Right atrium auricular region (tissue), 2 donors: ENCODE measurements at regions not wholly inside any gene's neighbourhood (a gene's known extent, or its start where the extent isn't known, plus 50 kb on each side); places are given as distances from the start of the nearest gene placed in this dataset.

ENCODE experiments used
- DNase-seq: peaks from one replicate; pipeline ENCODE4 v3.0.0-alpha.2; 2019; ENCODE audit warnings: low spot score
- H3K27ac ChIP-seq, 2 donors: fragments of 200-600 bp; sonication (generic); 1 replicate in 1 of 2; 2 replicates in 1 of 2; pipeline ENCODE4 v1.5.1; 2016 to 2019
- H3K27me3 ChIP-seq, 2 donors: fragments of 200-600 bp; sonication (generic); one replicate each; pipeline versions ENCODE4 v1.5.1 to v1.6.0; 2017 to 2019
- H3K36me3 ChIP-seq: fragments of 200-600 bp; sonication (generic); one replicate; pipeline ENCODE4 v1.5.1; 2016
- H3K4me1 ChIP-seq, 2 donors: fragments of 200-600 bp; sonication (generic); one replicate each; pipeline versions ENCODE4 v1.5.1 to v1.6.0; 2017 to 2019
- H3K4me3 ChIP-seq, 2 donors: fragments of 200-600 bp; sonication (generic); 1 replicate in 1 of 2; 2 replicates in 1 of 2; pipeline ENCODE4 v1.5.1; 2017 to 2019; ENCODE audit warnings: mild to moderate bottlenecking in 1 of 2, moderate library complexity in 1 of 2
- H3K9me3 ChIP-seq, 2 donors: fragments of 200-600 bp; sonication (generic); one replicate each; pipeline ENCODE4 v1.5.1; 2019
- TF ChIP-seq, protein P1 (sequence below), 2 donors: fragments of 200-600 bp; sonication (generic); IDR thresholded peaks; one replicate each; pipeline ENCODE4 v1.5.1; 2019; ENCODE audit warnings: antibody characterized with exemption in 2 of 2

DNA sequence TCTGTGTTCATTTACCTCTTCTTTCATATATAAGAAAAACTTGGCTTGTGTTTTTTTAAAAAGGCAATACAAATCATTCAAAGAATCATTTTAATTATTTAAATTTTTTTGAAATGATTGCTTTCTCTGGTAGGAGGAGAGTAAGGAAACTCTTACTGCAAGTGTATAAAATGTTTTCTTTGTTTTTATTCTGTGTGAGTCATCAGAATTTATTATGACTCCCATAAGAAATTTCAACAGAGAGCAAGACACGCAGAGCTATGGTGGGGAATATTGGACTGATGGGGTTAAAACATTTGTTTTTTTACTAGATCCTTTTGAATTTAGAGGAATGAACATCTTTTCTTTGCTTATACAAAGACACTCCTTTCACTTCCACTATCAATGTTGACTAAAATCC, 119.1 kb upstream of the ATXN7L3B start:
- DNase-seq = no peak
- no peaks in the 10 kb centered on the region for H3K9me3 ChIP-seq
- H3K4me1 ChIP-seq = no peaks in the 10 kb centered on the region
- H3K27me3 ChIP-seq = no peaks in the 10 kb centered on the region
- H3K4me3 ChIP-seq = no peak overlapping the region
- H3K27ac ChIP-seq = no peak overlapping the region
- TF ChIP-seq, protein P1, sequence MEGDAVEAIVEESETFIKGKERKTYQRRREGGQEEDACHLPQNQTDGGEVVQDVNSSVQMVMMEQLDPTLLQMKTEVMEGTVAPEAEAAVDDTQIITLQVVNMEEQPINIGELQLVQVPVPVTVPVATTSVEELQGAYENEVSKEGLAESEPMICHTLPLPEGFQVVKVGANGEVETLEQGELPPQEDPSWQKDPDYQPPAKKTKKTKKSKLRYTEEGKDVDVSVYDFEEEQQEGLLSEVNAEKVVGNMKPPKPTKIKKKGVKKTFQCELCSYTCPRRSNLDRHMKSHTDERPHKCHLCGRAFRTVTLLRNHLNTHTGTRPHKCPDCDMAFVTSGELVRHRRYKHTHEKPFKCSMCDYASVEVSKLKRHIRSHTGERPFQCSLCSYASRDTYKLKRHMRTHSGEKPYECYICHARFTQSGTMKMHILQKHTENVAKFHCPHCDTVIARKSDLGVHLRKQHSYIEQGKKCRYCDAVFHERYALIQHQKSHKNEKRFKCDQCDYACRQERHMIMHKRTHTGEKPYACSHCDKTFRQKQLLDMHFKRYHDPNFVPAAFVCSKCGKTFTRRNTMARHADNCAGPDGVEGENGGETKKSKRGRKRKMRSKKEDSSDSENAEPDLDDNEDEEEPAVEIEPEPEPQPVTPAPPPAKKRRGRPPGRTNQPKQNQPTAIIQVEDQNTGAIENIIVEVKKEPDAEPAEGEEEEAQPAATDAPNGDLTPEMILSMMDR (IDR thresholded peaks at IDR 0.05) = no peak
- no peaks in the 10 kb centered on the region for H3K36me3 ChIP-seq

DNA sequence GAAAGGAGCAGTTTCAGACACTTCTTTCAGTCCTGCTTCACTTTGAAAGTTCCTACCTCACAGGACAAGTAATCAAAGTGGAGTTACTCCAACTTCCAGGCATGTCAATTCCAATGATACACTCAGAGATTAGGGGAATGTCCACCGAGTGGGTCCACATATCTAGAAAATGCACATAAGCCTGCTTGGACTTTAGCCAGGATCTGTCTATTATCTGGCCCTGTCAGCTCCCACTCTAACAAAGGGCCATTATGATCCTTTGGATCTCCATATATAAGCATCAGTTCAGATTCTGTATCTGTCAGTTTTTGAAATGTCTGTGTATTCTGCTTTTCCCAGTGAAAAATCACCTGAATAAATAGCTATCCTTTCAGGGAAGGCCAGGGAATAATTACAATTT, 112.9 kb upstream of the ATXN7L3B start:
- Histone ChIP-seq H3K4me3 (no peak overlapping the region), H3K36me3 (no peaks in the 10 kb centered on the region), H3K9me3 (no peaks in the 10 kb centered on the region), H3K27me3 (no peaks in the 10 kb centered on the region), H3K27ac (no peak overlapping the region), H3K4me1 (no peaks in the 10 kb centered on the region)
- no peak for DNase-seq
- TF ChIP-seq, protein P1 (IDR thresholded peaks at IDR 0.05) = no peak

DNA sequence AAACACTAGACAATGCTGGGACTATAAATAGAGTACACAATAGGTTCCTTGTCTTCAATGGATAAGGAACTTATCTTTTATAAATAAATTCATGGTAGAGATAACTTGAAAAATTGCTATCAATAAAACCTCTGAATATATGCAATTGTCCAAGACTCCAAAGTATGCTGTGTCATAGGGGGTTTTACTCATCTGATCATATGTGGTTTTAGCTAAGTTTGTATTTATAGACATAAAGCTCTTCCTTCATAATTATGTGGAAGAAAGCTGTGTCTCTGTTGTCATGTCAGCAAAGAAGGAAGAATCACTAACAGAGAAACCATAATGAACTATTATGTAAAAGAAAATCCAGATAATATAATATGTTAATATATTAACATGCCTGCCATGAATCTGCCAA, 111.5 kb upstream of the ATXN7L3B start:
- no peaks in the 10 kb centered on the region for H3K9me3 ChIP-seq
- TF ChIP-seq, protein P1 (IDR thresholded peaks at IDR 0.05) = no peak
- no peak for DNase-seq
- H3K4me3 ChIP-seq = no peak overlapping the region
- no peak overlapping the region for H3K27ac ChIP-seq
- no peaks in the 10 kb centered on the region for H3K36me3 ChIP-seq
- no peaks in the 10 kb centered on the region for H3K4me1 ChIP-seq
- H3K27me3 ChIP-seq = no peaks in the 10 kb centered on the region

DNA sequence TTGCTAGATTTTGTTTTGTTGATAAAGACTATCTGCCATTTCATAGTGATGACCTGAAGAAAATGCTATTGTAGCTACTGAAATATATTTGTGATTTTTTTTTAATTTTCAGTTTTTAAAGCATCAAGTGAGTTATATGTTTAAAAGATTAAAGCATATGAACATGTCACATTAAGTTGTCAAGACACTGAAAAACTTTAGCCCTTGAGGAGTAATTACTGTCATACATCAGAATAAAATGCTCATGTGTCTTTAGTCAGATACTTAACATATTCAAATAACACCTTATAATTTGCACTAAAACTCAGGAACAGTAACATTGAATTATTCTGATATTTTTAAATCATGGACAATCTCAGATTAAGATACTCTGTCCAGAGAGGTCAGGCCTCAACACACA, 108.1 kb upstream of the ATXN7L3B start:
- H3K4me1 ChIP-seq = no peaks in the 10 kb centered on the region
- no peak overlapping the region for H3K4me3 ChIP-seq
- no peak overlapping the region for H3K27ac ChIP-seq
- TF ChIP-seq, protein P1 (IDR thresholded peaks at IDR 0.05) = no peak
- no peaks in the 10 kb centered on the region for H3K9me3 ChIP-seq
- DNase-seq = no peak
- no peaks in the 10 kb centered on the region for H3K36me3 ChIP-seq
- no peaks in the 10 kb centered on the region for H3K27me3 ChIP-seq

DNA sequence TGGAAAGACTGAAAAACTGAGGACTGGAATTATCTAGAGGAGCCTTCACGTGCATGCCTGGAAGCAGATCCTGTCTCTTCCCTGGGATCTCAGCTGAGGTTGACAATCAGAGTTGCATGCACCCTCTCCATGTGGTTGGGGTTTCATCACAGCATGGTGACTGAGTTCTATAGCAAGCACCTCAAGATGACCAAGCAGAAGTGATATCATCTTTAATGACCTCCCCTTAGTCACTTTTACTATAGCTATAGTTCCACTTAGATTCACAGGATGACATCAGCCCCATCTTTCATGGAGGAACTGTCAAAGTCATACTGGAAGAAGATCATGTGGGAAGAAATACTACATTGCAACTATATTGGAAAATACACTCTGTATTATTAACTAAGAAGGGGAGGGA, 105.8 kb upstream of the ATXN7L3B start:
- Histone ChIP-seq H3K27ac (no peak overlapping the region), H3K36me3 (no peaks in the 10 kb centered on the region), H3K27me3 (no peaks in the 10 kb centered on the region), H3K9me3 (no peaks in the 10 kb centered on the region), H3K4me1 (no peaks in the 10 kb centered on the region), H3K4me3 (no peak overlapping the region)
- no peak for DNase-seq
- TF ChIP-seq, protein P1 (IDR thresholded peaks at IDR 0.05) = no peak

DNA sequence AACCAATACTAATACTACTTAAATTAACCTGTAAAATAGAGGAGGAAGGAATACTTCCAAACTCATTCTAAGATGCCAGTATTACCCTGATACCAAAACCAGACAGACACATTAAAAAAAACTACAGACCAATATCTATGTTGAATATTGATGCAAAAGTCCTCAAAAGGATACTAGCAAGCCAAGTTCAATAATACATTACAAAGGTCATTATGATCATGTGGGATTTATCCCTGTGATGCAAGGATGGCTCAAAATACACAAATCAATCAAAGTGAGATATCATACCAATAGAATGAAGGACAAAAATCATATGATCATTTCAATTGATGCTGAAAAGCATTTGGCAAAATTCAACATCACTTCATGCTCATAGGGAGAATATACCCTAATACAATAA, 97.2 kb upstream of the ATXN7L3B start:
- no peaks in the 10 kb centered on the region for H3K27me3 ChIP-seq
- no peaks in the 10 kb centered on the region for H3K9me3 ChIP-seq
- no peak for DNase-seq
- no peaks in the 10 kb centered on the region for H3K4me1 ChIP-seq
- H3K4me3 ChIP-seq = no peak overlapping the region
- H3K36me3 ChIP-seq = no peaks in the 10 kb centered on the region
- no peak overlapping the region for H3K27ac ChIP-seq
- TF ChIP-seq, protein P1 (IDR thresholded peaks at IDR 0.05) = no peak
